HG02852 (cell line): ENCODE measurements at regions not wholly inside any gene's neighbourhood (a gene's known extent, or its start where the extent isn't known, plus 50 kb on each side); places are given as distances from the start of the nearest gene placed in this dataset.
"Not testable (repeated sequence)": the region's sequence is repeated elsewhere in the genome, so short reads cannot be mapped to it uniquely, and the experiment has no call there.

ENCODE experiments used
- ATAC-seq: cut with Tn5 transposase; IDR thresholded peaks from one replicate; pipeline ENCODE4 v1.9.1; 2021; ENCODE audit warnings: mild to moderate bottlenecking, moderate library complexity; ENCODE audit not compliant: unreplicated experiment

- no peak for ATAC-seq
These were observed 205.4 kb upstream of the SEL1L start for GRCh38 chr14:81738946-81739659.

DNA sequence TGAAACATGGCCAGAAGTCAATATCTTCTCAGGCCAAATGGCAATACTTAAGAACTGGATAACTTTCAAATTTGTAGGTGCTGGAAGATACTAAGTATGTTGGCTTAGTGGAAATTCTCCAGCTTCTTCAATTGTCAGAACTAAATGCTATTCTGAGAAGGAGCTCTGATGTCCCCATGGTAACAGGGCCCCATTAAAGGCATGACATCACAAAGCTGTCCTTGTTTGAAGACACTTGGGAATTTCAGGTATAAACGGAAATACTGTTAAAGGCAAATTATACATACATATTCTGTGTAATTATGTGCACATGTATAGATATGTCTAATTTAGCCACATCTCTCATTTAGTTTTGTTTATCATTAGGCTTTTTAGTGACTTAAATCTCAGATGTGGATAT lies 210.0 kb upstream of the SEL1L start:
- ATAC-seq = no peak

- ATAC-seq = no peak
These were observed 217.5 kb upstream of the SEL1L start for GRCh38 chr14:81751198-81751597.

GRCh38 chr14:81759541-81759940 lies 225.9 kb upstream of the SEL1L start:
- ATAC-seq = no peak

DNA sequence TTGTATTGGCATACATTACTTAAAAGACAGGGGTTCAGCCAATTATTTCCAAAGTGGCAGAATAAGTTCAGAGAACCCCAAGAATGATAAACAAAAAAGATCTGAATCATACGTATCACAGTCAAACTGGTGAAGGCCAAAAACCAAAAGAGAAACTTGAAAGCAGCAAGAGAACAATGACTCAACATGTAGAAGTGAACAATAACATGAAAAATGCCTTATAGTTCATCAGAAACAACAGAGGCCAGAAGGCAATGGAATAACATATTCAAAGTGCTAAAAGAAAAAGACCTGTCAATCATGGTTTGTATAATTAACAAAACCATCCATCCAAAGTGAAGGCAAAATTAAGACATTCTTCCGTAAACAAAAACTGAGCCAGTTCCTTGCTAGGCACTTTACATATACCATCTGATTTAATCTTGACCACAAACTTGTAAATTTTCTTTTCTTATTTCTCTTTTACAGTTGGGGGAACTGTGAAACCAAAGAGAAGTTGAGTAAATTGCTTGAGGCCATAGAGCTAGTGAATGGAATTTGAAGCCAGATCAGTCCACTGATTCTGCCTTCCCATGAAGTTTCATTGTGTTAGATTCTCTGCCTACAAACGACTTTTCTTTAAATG lies 232.1 kb upstream of the SEL1L start:
- ATAC-seq = no peak

GRCh38 chr14:81766321-81766915 lies 232.8 kb upstream of the SEL1L start:
- ATAC-seq = no peak

GRCh38 chr14:81767266-81767995 lies 233.8 kb upstream of the SEL1L start:
- no peak for ATAC-seq

GRCh38 chr14:81771651-81772275 lies 238.1 kb upstream of the SEL1L start:
- ATAC-seq = no peak

- ATAC-seq = no peak
These were observed 238.7 kb upstream of the SEL1L start for GRCh38 chr14:81772381-81772780.

DNA sequence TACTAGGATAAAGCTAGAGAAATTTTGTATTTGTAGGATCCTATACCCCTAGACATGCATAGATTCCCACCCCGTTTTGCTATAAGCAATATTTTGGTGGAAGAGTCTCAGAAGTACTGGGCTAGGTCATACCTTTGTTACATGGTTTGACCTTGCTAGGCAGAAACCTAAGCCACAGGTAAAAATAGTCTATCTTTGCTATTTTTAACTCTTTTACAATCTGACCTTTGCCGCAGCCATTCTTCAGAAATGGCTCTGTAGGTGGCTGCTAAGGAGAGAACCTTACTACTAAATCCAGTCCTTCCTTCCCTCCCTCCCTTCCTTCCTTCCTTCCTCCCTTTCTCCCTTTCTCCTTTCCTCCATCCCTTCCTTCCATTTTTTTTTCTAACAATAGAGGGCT lies 242.9 kb upstream of the SEL1L start:
- ATAC-seq = no peak

GRCh38 chr14:81781798-81782197 lies 248.1 kb upstream of the SEL1L start:
- ATAC-seq = not testable (repeated sequence)

GRCh38 chr14:81784084-81784483 lies 250.4 kb upstream of the SEL1L start:
- no peak for ATAC-seq

- ATAC-seq = no peak
These were observed 263.7 kb upstream of the SEL1L start for GRCh38 chr14:81797315-81797714.

DNA sequence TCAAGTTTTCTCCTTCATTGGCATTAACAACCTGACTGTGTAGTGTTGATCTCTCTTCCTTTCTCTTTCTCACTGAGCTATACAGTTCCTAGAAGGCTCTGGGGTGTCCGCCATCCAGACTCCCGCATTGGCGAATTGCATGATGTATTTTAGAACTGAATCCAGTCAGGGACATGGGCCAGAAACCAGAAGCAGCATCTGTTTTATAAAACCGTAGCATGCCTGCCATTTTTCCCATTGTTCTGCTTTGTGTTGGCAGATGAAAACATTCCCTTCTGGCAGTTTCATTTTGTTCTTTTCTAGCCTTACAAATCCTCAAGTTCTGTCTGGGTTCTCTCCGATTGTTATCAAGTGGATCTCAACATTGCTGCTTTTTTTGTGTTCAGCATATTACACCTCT lies 268.3 kb upstream of the SEL1L start:
- ATAC-seq = no peak

GRCh38 chr14:81802341-81802740 lies 268.7 kb upstream of the SEL1L start:
- ATAC-seq = no peak

GRCh38 chr14:81805785-81806184 lies 272.1 kb upstream of the SEL1L start:
- no peak for ATAC-seq

DNA sequence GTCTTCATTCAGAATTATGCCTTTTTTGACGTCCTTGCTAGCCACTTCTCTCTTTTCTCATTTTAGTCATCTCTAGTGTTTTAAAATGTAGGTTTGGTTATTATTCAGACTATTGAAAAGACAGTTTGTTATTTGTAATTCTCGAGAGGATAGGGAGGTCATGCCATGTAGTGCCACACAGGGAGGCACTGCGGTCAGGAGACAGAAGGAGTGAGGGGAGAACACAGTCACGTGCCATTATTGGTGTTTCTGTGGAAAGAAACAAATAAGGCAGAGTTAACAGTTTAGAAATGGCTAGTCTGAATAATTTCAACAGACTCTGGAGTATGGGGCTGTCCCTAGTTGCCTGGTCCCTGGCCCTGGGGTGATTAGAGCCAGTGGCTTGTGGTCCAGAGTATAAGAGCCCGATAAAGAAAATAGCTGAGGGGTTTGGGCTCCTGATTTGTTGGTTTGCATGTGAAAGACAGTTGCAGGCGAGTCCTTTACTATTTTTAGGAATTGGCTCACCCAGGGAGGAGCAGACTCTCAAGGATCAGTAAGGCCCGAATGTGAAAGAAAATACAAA lies 278.1 kb upstream of the SEL1L start:
- ATAC-seq = no peak

- no peak for ATAC-seq
These were observed 284.6 kb upstream of the SEL1L start for GRCh38 chr14:81818271-81818670.

DNA sequence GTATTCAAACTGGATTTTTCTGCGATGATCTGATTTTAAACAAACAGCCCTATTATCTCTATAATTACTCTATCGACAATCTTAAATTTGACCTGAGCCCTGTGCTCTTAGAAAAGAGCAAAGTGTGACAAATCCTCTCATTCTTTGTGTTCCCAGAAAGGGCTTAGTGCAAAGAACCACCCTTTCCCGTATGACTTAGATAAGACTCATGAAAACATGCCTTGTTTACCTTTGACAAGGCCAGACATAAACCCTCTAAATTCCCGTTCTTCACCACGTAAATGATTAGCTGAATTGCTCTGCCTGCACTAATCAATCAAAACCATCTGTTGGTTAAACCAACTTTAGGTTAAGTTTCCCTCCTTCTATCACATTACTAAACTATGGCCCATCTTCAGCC lies 285.7 kb upstream of the SEL1L start:
- ATAC-seq = no peak

- ATAC-seq = no peak
These were observed 286.3 kb upstream of the SEL1L start for GRCh38 chr14:81819910-81820309.

- no peak for ATAC-seq
These were observed 292.4 kb upstream of the SEL1L start for GRCh38 chr14:81826081-81826480.
